Activated CD4-positive, alpha-beta T cell treated with anti-CD3 and anti-CD28 coated beads, Interleukin-2, Interleukin-4, amounts not matched to agents 100 ng/mL and 50 ng/mL, durations not matched to agents 16 hours and 8 hours (primary cell): ENCODE measurements at regions not wholly inside any gene's neighbourhood (a gene's known extent, or its start where the extent isn't known, plus 50 kb on each side); places are given as distances from the start of the nearest gene placed in this dataset.

Source experiments
- DNase-seq: peaks from one replicate; pipeline ENCODE4 v3.0.0-alpha.2; 2020; ENCODE audit warnings: low spot score

DNA sequence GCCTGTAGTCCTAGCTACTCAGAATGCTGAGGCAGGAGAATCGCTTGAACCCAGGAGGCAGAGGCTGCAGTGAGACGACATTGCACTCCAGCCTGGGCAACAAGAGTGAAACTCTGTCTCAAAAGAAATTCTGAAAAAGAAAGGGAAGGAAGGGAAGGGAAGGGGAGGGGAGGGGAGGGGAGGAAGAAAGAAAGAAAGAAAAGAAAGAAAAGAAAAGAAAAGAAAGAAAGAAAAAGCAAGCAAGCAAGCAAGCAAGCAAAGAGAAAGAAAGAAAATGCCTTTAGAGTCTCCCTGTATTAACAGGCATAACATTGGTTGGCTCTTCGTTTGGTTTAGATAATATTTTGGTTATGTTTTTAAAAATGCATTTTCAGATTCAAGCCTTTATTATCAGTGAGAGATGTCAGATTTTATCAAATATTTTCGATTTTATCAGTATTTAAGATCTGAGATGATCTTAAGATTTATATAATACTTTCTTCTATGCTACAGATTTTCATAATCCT lies 281.1 kb downstream of the NPIPA8 start:
- DNase-seq: no peak

DNA sequence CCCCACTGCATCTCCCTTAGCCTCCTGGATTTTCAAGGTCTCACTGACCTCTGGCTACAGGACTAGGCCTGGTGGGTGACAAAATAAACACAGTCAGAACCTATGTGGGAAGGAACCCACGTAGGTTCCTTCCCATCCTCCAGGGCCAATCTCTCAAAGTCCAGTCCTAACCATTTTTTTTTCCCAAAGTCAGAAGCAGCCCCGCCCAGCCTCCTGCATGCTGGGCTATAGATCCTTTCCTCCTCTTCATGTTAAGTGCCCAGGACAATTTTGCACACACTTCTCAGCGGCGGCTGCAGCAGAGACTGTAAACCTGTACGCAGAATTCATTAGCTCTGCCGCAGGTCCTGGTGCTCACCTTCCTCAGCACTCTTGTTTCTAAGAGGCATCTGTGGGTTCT lies 285.8 kb downstream of the NPIPA8 start:
- DNase-seq: no peak

DNA sequence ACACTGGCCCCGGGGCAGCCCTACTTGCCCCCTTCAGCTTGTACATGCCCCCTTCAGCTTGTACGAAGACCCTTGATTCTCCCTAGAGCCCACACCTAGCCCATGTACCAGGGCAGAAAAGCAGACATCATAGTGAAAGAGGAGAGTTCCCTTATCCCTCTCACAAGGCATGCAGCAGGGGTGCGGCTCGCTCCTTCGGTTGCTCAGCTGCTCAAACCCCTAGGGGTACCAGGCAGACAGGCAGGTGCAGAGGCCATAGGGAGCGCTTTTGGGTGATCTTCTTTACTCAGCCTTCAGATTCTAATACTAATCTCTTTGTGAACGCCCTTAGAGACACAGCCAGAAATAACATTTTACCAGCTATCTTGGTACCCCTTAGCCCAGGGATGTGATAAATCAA lies 286.3 kb downstream of the NPIPA8 start:
- DNase-seq: no peak

DNA sequence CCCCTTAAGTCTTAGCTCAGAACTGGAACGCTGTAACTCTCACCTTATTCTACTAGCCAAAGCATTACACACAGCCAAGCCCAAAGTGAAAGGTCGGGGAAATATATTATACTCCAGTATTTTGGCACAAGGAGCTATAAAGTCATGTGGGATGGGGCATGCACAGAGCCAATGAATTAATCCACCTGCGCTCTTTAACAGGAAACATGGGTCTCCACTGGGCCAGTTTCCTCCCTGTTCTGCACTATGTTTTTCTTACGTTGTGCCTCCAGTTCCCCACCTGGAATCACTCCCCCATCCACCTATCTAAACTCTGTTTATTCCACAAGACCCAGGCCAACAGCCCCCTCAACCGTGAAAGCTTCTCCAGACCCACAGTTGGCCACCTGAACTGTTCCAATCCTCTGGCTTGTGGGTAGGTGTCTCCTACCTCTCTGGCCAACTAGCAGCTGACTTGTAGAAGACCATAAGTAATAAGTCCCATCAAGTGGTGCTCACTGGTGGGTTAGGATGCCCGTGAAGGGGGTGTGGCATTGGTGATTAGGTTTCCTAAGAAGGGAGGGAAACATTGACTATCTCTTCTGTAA lies 286.9 kb downstream of the NPIPA8 start:
- DNase-seq: no peak

DNA sequence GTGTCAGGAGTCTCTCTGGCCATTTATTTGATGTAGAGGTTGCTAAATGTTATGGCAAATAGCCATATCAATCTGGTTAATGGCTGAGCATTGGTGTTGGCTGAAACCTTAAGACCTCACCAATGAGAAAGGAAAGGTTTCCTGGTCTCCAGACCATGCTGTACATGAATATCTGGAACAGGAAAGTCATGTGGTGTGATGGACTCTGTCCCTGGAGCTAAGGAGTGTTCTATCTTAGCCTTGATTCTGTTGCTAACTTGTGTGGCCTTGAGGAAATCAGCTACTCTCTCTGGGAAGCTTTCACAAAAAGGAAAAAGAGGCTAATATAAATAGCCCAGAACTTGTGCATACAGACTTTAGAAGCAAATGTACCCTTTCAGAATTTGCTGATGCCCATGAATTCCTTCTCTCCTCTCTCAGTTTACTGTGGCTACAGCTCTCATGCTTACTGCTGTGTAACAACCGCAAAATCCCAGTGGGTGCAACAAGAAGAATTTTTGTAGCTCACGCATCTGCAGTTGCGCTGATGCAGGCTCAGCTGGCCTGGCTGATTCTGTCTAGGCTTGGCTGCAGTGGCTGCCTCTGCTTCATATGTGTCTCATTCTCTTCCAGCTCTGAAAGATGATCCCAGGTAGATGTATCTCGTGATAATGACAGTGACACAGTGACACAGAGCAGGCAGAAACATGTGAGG lies 287.5 kb downstream of the NPIPA8 start:
- no peak for DNase-seq

DNA sequence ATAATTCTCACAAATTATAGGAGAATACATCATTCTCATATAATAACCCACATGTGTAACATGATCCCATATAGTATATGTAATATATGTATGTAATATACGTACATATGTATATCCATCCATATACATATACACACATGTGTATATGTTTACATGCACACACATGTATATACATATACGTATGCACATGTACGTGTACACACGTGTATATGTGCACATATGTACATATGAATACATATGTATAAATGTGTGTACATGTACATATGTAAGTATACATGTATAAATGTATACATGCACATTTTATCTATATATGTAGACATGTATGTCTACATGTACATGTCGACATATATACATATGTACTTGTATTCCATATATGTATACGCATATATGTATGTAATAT lies 288.8 kb downstream of the NPIPA8 start:
- no peak for DNase-seq

DNA sequence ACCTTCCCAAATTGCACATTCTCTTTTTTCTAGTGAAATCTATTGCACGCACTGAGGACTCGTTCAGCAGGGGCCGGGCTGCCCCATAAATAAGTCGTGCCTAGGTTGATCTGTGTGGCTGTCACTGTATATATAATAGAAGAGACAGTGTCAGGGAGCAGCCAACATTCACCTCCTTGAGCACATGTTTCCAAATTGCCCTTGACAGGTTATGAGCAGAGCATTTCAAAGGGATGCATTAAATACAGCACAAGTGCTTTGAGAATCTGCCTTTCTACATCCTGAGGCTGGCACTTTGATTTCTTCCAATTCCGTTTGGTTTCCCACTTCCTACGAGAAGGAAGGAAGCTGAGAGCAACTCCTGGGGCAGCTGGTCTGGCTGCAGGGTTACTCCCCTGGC lies 291.2 kb downstream of the NPIPA8 start:
- DNase-seq: no peak

DNA sequence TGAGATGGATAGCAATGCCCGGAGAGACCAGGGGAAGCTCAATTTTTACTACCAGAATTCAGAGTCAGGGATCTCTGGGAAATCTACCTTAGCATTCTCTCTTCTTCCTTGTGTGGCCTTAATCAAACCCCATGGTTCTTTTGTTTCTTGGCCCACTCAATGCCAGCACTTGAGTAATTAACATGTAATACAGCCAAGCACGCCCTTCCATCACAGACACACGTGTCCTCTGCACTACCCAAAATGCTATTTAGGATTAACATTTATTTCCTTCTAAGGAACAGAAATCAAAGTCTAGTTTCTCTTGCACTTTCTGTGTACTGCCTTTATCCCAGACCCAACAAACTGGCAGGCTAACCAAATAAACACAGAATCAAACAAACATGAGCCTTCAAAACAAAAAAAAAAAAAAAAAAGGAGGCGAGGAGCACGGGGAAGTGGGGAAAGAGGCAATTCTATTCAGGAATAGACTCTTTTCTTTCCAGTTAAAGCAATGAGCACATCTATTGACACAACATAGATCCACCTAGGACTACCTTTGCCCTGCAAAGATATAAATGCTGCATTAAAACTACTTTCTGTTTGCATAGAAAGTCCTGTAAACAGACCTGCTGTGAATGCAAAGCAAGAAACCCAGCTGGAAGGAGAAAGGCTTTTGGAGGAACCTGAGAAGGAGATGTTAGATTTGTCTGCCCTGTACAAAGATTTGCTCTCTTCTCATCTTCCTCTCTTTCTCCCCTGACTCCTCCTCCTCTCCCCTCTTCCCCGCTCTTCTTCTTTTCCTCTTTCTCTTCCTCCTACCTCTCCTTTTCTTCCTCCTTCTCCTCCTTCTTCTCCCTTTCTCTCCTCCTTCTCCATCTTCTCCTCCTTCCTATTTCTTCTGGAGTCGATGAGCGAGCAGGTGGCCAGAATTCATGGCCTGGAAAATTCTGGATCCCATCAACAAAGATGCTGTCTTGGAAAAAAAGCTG lies 294.4 kb downstream of the NPIPA8 start:
- no peak for DNase-seq

DNA sequence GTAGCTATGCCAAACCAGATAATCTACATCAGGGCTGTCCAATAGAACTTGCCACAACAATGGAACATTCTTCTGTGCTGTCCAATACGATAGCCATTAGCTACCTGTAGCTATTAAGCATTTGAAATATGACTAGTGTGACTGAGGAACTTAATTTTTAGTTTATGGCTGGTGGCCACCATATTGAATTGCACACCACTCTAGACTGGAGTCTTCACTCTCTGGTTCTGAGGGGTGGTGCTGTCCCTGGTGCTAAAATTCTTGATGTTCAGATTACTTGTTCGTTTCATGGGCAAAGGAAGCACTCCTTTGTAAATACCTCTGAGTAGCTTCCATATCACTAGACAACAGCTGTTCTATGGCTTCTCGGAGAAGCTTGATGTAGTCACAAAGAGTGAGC lies 296.6 kb downstream of the NPIPA8 start:
- no peak for DNase-seq

DNA sequence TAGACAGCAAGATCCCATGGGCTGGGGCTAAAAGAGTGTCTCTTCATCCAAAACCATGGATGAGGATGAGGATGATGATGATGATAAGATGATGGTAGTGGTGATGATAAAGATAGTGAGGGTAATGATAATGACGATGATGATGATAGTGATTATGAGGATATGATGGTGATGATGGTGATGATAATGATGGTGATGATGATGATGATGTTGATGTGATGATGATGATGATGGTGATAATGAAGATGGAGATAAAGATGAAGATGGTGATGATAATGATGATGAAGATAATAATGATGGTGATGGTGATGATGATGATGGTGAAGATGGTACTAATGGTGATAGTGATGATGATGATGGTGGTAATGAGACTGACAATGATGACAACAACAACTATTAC lies 299.5 kb downstream of the NPIPA8 start:
- DNase-seq: no peak

DNA sequence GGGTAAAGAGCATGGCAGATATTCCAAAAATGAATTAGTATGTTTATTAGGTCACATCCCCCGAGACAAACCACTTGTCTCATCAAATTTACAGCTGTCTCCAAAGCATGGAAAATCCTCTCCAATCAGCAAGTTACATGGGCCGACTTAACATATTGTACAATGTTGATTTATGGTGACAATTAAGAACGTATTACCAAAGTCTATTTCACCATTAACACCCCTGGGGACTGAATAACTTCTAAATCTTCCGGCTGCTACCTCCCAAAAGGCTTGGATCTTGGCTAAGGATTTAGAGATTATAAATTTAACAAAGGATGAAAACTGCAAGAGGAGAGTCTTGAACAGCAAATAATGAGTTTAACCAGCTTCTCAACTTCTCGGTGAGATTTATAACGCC lies 311.9 kb downstream of the NPIPA8 start:
- DNase-seq: no peak

DNA sequence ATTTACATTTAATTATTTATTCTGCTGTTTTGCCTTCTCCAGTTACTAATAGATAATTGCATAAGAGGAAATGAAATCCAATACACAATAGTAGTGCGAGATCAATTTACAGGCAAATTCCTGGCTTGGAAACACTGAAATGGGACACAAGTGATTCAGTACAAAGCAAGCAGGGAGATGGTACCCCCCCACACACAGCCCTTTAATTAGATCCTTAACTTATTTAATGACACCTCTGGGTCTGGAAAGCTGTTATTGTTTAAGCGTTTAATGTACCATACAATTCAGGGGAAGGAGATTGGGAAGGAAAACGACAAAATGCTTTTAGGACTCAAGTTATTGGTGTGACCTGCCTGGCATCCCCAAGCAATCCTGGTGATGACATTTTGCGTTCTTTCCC lies 318.2 kb downstream of the NPIPA8 start:
- DNase-seq: no peak

DNA sequence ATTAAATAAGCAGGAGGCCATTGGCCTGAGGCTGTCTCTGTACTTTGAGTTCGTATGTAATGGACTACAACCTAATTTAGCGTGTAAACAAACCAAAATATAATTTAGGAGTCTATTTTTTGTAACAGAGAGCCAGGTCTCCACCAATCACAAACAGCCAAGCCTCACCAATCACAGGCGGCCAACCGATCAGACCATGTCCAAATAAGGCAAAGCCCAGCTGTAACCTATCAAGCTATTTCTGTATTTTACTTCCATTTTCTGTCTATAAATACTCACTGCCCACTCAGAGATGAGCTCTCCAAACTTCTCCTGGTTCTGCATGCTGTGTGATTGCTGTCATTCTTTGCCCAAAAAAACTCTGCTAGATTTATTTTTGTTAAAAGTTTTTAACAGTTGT lies 322.7 kb downstream of the NPIPA8 start:
- DNase-seq: no peak

DNA sequence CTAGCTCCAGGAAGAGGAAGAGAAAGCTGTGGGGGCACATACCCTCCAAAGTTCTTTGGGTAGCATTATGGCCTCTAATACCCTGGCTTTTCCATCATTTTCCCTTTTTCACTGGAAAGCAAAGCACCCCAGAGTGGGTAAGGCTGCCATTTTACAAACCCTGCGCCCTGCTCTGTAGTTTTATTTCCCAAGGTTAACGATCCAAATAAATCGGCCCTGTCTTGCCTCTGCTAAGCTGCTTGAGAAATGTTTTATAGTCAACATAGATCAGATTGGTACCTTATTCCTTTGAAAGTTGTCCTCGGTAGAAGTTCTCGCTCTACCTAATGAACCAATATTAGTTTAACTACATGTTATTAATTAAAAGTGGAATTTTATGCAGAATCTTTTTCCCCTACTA lies 328.2 kb downstream of the NPIPA8 start:
- no peak for DNase-seq

DNA sequence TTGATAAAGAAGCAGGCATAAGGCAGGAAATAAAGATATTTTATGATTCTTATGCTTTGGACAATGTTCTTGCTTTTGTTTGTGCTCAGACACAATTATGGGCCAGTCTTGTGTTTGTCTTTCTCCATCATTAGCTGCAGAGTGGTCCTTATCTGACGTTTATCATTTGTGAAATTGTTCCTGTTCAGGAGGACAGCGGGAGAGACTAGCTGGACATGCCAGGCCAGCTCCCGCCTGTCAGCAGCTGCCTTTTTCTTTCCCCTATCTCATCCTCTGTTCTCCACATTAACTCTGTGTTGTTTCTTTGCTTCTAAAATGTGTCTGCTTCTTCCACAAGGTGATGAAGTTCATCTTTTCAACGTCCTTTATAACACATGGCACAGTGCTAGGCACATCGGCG lies 333.5 kb downstream of the NPIPA8 start:
- no peak for DNase-seq

DNA sequence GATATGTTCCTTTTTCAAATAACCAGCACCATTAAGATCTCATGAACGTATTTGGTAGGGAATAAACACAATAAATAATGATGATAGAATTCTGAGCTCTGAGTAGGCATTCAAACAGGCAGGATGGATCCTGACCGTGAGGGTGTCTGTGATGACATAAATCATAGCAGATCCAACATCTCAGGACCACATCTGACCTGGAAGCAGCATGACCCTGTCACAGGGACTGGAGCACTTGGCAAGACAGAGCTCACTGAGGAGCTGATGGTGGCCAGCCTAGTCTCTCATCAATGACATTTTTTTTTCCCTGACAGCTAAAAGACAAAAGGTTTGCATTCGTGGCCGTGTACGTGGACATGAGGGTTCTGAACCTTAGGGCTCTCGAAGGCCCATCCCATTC lies 337.5 kb downstream of the NPIPA8 start:
- no peak for DNase-seq

DNA sequence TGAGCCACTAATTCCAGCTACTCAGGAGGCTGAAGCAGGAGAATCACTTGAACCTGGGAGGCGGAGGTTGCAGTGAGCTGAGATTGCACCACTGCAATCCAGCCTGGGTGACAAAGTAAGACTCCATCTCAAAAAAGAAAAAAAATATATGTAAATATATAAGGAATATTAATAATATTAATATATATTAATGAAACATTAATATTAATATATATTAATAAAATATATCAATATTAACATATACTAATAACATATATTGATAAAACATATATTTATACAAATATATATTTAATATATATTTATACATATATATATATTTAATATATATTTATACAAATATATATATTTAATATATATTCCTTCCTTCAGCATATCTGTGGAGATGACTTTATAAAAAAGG lies 338.0 kb downstream of the NPIPA8 start:
- no peak for DNase-seq

DNA sequence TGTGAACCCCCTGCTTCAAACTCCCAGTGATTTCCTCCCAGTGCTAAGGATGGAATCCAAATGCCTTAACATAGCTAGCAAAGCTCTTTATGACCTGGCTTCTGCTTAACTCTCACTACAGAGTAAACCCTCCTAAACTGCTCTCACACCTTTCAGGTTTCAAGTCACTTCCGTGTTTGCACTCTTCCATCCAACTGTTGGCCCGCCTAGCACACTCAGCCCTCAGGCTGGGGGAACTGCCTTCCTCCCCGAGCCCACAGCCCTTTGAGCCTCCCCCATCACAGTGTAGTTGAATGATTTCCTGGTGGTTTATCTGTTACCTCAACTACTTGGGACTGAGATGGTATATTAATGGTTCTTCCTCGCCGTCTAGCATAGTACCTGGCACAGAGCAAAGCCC lies 342.5 kb downstream of the NPIPA8 start:
- no peak for DNase-seq

DNA sequence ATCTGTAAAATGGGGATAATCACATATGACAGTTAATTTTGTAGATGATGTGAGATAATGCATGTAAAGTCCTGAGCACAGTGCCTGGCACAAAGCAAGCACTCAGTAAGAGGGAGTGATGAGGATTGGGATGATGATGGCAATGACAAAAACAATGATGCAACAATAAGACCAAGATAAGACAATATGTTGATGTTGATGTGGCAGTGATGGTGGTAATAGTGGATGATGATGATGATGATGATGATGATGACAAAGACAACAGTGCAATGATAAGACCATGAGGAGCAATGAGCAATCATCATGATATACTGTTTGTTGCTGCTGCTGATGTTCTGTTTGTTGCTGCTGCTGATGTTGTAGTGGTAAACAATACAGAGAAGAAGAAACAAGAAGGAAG lies 344.1 kb downstream of the NPIPA8 start:
- no peak for DNase-seq

DNA sequence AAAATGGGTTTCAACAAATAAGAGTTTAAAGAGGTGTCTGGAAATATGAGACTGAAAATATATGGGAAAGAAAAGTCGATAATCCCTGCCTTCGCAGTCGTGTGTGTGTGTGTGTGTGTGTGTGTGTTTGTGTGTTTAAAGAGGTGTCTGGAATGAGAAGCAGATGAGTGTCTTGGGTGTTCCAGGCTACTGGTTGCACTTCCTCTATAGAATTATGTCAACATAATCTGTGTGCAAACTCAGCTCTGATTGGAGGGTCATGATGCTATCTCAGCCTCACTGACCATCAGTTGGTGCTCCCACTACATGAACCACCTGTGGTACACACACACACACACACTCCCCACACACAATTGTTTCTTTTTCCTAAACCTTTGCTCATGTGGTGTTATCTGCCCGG lies 347.3 kb downstream of the NPIPA8 start:
- no peak for DNase-seq

DNA sequence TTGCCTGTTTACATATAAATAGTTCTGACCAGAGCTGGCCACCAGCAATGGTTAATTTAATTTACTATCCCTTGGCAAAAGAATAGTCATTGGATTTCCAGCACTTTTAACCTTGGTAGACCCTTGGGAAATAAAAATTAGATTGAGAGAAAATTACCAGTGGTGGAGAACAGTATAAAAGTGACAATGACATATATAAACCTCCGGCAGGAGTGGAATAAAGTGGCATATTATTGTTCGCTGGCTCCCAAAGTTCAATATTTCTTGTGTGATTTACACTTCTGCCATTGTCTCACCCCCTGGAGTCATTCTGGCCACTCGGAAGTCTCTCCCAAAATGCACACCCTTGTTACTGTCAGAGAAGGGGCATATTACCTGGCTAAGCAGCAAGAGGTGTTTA lies 347.7 kb downstream of the NPIPA8 start:
- no peak for DNase-seq

DNA sequence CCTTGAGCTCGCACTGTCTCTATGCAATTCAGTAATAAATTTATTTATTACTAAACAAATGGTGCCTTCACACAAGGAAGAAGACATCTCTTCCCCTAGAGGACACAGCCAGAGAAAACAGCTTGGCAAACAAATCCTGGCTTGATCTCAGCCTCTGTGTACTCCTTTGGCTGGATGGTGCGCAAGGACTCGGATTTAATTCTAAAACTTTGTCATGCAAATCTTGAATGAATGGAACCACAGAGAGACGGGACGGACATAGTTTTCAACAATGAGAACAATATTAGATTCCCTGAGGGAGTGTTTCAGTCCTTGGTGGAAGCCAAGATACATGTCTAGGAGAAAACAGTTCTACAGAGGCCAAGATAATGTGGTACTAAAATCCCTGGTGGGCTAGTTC lies 349.5 kb downstream of the NPIPA8 start:
- DNase-seq: no peak

DNA sequence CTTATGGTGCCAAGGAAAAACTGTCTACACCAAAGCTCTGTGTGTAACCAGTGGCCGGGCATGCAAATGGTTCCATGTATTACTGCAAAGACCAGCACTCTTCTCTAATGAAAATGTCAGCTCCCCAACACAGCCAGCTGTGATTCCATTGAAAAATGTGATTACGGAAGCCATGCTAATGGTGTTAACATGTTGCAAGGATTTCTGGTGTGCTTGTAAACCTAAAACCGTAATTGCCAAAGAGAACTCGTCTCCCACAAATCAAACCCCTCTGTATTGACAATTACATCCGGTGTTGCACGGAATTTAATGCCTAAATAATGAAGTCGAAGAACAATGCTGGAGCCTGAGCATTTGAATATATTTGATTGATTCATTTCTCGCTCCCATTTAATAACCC lies 351.7 kb downstream of the NPIPA8 start:
- no peak for DNase-seq
